Parathyroid adenoma (tissue), 2 donors: ENCODE measurements at regions not wholly inside any gene's neighbourhood (a gene's known extent, or its start where the extent isn't known, plus 50 kb on each side); places are given as distances from the start of the nearest gene placed in this dataset.

ENCODE experiments used
- H2AFZ ChIP-seq: fragments of 300-600 bp; sonication (generic); one replicate; pipeline ENCODE4 v1.7.0; 2017; ENCODE audit warnings: antibody characterized with exemption, mild to moderate bottlenecking
- H3K27ac ChIP-seq: fragments of 300-600 bp; sonication (generic); one replicate; pipeline ENCODE4 v1.7.0; 2017
- H3K27me3 ChIP-seq: fragments of 300-600 bp; sonication (generic); one replicate; pipeline ENCODE4 v1.7.0; 2017; ENCODE audit warnings: low read length; ENCODE audit not compliant: control insufficient read depth, insufficient read depth
- H3K36me3 ChIP-seq: fragments of 300-600 bp; sonication (generic); one replicate; pipeline ENCODE4 v1.7.0; 2017; ENCODE audit warnings: low read length; ENCODE audit not compliant: control insufficient read depth, insufficient read depth
- H3K4me1 ChIP-seq: fragments of 300-600 bp; sonication (generic); one replicate; pipeline ENCODE4 v1.7.0; 2017; ENCODE audit warnings: control low read depth
- H3K4me2 ChIP-seq: fragments of 300-600 bp; sonication (generic); one replicate; pipeline ENCODE4 v1.7.0; 2017; ENCODE audit warnings: low read length
- H3K4me3 ChIP-seq: fragments of 300-600 bp; sonication (generic); one replicate; pipeline ENCODE4 v1.7.0; 2017; ENCODE audit warnings: low read depth, low read length
- H3K79me2 ChIP-seq: fragments of 300-600 bp; sonication (generic); one replicate; pipeline ENCODE4 v1.7.0; 2017; ENCODE audit warnings: control low read depth
- H3K9ac ChIP-seq: fragments of 300-600 bp; sonication (generic); one replicate; pipeline ENCODE4 v1.7.0; 2017; ENCODE audit warnings: mild to moderate bottlenecking
- H3K9me3 ChIP-seq: fragments of 300-600 bp; sonication (generic); one replicate; pipeline ENCODE4 v1.7.0; 2017; ENCODE audit warnings: low read length; ENCODE audit not compliant: control insufficient read depth
- CTCF ChIP-seq: fragments of 300-600 bp; sonication (generic); IDR thresholded peaks from one replicate; pipeline ENCODE4 v1.7.0; 2017; ENCODE audit warnings: antibody characterized with exemption, mild to moderate bottlenecking
- donor health status: primary hyperparathyroidism.

GRCh38 chr18:60050821-60051220 lies 151.0 kb downstream of the PMAIP1 start:
- Histone ChIP-seq H3K4me3 (no peak overlapping the region), H2AFZ (no peak overlapping the region), H3K4me2 (no peak overlapping the region), H3K9ac (no peak overlapping the region), H3K4me1 (no peaks in the 10 kb centered on the region), H3K79me2 (no peaks in the 10 kb centered on the region), H3K27me3 (no peaks in the 10 kb centered on the region), H3K27ac (no peak overlapping the region), H3K36me3 (no peaks in the 10 kb centered on the region), H3K9me3 (no peaks in the 10 kb centered on the region)
- TF ChIP-seq CTCF = no peak

- no peak overlapping the region for H3K9ac ChIP-seq
These were observed 149.4 kb downstream of the PMAIP1 start for GRCh38 chr18:60049172-60049571.

GRCh38 chr18:60047556-60047955 lies 147.8 kb downstream of the PMAIP1 start:
- no peak overlapping the region for H3K9ac ChIP-seq
- H3K4me3 ChIP-seq = no peak overlapping the region
- no peaks in the 10 kb centered on the region for H3K9me3 ChIP-seq
- H2AFZ ChIP-seq = no peak overlapping the region
- no peak overlapping the region for H3K27ac ChIP-seq
- TF ChIP-seq CTCF = no peak
- no peaks in the 10 kb centered on the region for H3K36me3 ChIP-seq
- no peaks in the 10 kb centered on the region for H3K27me3 ChIP-seq
- no peak overlapping the region for H3K4me2 ChIP-seq
- no peaks in the 10 kb centered on the region for H3K4me1 ChIP-seq
- no peaks in the 10 kb centered on the region for H3K79me2 ChIP-seq

More at GRCh38 chr18:60049172-60049571, 149.4 kb downstream of the PMAIP1 start:
- H3K4me3 ChIP-seq = no peak overlapping the region
- no peak overlapping the region for H3K4me2 ChIP-seq
- no peaks in the 10 kb centered on the region for H3K27me3 ChIP-seq
- H3K27ac ChIP-seq = no peak overlapping the region
- no peak overlapping the region for H2AFZ ChIP-seq
- TF ChIP-seq CTCF = no peak
- H3K36me3 ChIP-seq = no peaks in the 10 kb centered on the region
- H3K79me2 ChIP-seq = no peaks in the 10 kb centered on the region
- H3K4me1 ChIP-seq = no peaks in the 10 kb centered on the region
- no peaks in the 10 kb centered on the region for H3K9me3 ChIP-seq

- Histone ChIP-seq H3K36me3 (no peaks in the 10 kb centered on the region), H3K9me3 (no peaks in the 10 kb centered on the region), H3K4me1 (no peaks in the 10 kb centered on the region), H3K9ac (no peak overlapping the region), H3K79me2 (no peaks in the 10 kb centered on the region), H3K27ac (no peak overlapping the region), H3K27me3 (no peaks in the 10 kb centered on the region), H3K4me3 (no peak overlapping the region), H3K4me2 (no peak overlapping the region), H2AFZ (no peak overlapping the region)
- no peak for TF ChIP-seq CTCF
These were observed 144.7 kb downstream of the PMAIP1 start for GRCh38 chr18:60044290-60045006.

- H3K4me3 ChIP-seq = no peak overlapping the region
- H3K9me3 ChIP-seq = no peaks in the 10 kb centered on the region
- no peak for TF ChIP-seq CTCF
- H3K79me2 ChIP-seq = no peaks in the 10 kb centered on the region
- no peaks in the 10 kb centered on the region for H3K4me1 ChIP-seq
- no peak overlapping the region for H3K27ac ChIP-seq
- no peak overlapping the region for H3K4me2 ChIP-seq
- H3K36me3 ChIP-seq = no peaks in the 10 kb centered on the region
- H3K27me3 ChIP-seq = no peaks in the 10 kb centered on the region
- H2AFZ ChIP-seq = no peak overlapping the region
- H3K9ac ChIP-seq = no peak overlapping the region
These were observed 141.2 kb downstream of the PMAIP1 start for GRCh38 chr18:60040971-60041370.
